Hepatocyte (in vitro differentiated cells): ENCODE measurements at regions not wholly inside any gene's neighbourhood (a gene's known extent, or its start where the extent isn't known, plus 50 kb on each side); places are given as distances from the start of the nearest gene placed in this dataset.
"Not testable (repeated sequence)": the region's sequence is repeated elsewhere in the genome, so short reads cannot be mapped to it uniquely, and the experiment has no call there.

Experiments used
- CTCF ChIP-seq: fragments of 200-600 bp; sonication (generic); IDR thresholded peaks from 2 replicates; pipeline ENCODE4 v1.5.1; 2016; ENCODE audit warnings: antibody characterized with exemption, mild to moderate bottlenecking; ENCODE audit not compliant: poor library complexity
- EZH2 ChIP-seq: fragments of 200-600 bp; sonication (generic); IDR thresholded peaks from 2 replicates; pipeline ENCODE4 v1.6.1; 2016; ENCODE audit warnings: antibody characterized with exemption, mild to moderate bottlenecking, borderline replicate concordance
- EZH2phosphoT487 ChIP-seq: fragments of 200-600 bp; sonication (generic); IDR thresholded peaks from one replicate; pipeline ENCODE4 v1.6.1; 2018; ENCODE audit warnings: antibody characterized with exemption, mild to moderate bottlenecking, low read depth, moderate library complexity; ENCODE audit not compliant: unreplicated experiment, severe bottlenecking

GRCh38 chr7:153957677-153958076 lies 94.5 kb upstream of the DPP6 start:
- not testable (repeated sequence) for TF ChIP-seq CTCF, EZH2, EZH2phosphoT487
